ENCODE measurements at regions not wholly inside any gene's neighbourhood (a gene's known extent, or its start where the extent isn't known, plus 50 kb on each side); places are given as distances from the start of the nearest gene placed in this dataset.

GRCh38 chr1:101162736-101163735 lies 73.8 kb upstream of the S1PR1 start:
- H3K27ac ChIP-seq: no peak overlapping the region
- no peak overlapping the region for H3K9ac ChIP-seq (ENCODE audit: insufficient read length)
- TF ChIP-seq POLR2AphosphoS5 (IDR thresholded peaks at IDR 0.05; ENCODE audit: borderline replicate concordance, low read depth, low read length) (no peak), FOXP2 (optimal IDR thresholded peaks at IDR 0.05; ENCODE audit: control extremely low read depth, extremely low read length, insufficient read depth) (no peak)
- no peak overlapping the region for H3K4me3 ChIP-seq
- no peaks in the 10 kb centered on the region for H3K36me3 ChIP-seq (ENCODE audit: insufficient read depth, low read length)
- no peak for DNase-seq (ENCODE audit: low read depth, low spot score)
- no peaks in the 10 kb centered on the region for H3K9me3 ChIP-seq (ENCODE audit: low read depth, low read length)

GRCh38 chr1:101162300-101162699 lies 74.5 kb upstream of the S1PR1 start:
- no peak overlapping the region for H3K9ac ChIP-seq (ENCODE audit: insufficient read length)
- H3K27ac ChIP-seq: no peak overlapping the region
- TF ChIP-seq EZH2 (IDR thresholded peaks at IDR 0.05) (no peak), POLR2AphosphoS5 (IDR thresholded peaks at IDR 0.05; ENCODE audit: borderline replicate concordance, low read depth, low read length) (no peak), FOXP2 (optimal IDR thresholded peaks at IDR 0.05; ENCODE audit: control extremely low read depth, extremely low read length, insufficient read depth) (no peak)
- no peak for DNase-seq (ENCODE audit: low read depth, low spot score)
- no peaks in the 10 kb centered on the region for H3K36me3 ChIP-seq (ENCODE audit: insufficient read depth, low read length)
- H3K9me3 ChIP-seq (ENCODE audit: low read depth, low read length): no peaks in the 10 kb centered on the region
- H3K4me3 ChIP-seq: no peak overlapping the region

GRCh38 chr1:101161619-101162018 lies 75.2 kb upstream of the S1PR1 start:
- H3K36me3 ChIP-seq (ENCODE audit: insufficient read depth, low read length): no peaks in the 10 kb centered on the region
- no peak for TF ChIP-seq FOXP2 (optimal IDR thresholded peaks at IDR 0.05; ENCODE audit: control extremely low read depth, extremely low read length, insufficient read depth)
- H3K9me3 ChIP-seq (ENCODE audit: low read depth, low read length): no peaks in the 10 kb centered on the region
- no peak overlapping the region for H3K27ac ChIP-seq
- no peak overlapping the region for H3K4me3 ChIP-seq
- DNase-seq (ENCODE audit: low read depth, low spot score): no peak
- no peak overlapping the region for H3K9ac ChIP-seq (ENCODE audit: insufficient read length)

- Histone ChIP-seq H3K36me3 (ENCODE audit: insufficient read depth, low read length) (no peaks in the 10 kb centered on the region), H3K9ac (ENCODE audit: insufficient read length) (no peak overlapping the region), H3K4me3 (no peak overlapping the region), H3K27ac (no peak overlapping the region), H3K9me3 (ENCODE audit: low read depth, low read length) (no peaks in the 10 kb centered on the region)
- TF ChIP-seq FOXP2 (optimal IDR thresholded peaks at IDR 0.05; ENCODE audit: control extremely low read depth, extremely low read length, insufficient read depth): no peak
- no peak for TF ChIP-seq EZH2 (IDR thresholded peaks at IDR 0.05)
- no peak for TF ChIP-seq POLR2AphosphoS5 (IDR thresholded peaks at IDR 0.05; ENCODE audit: borderline replicate concordance, low read depth, low read length)
- DNase-seq (ENCODE audit: low read depth, low spot score): no peak
Observed at GRCh38 chr1:101158424-101158823, 78.4 kb upstream of the S1PR1 start.

- Histone ChIP-seq H3K9ac (ENCODE audit: insufficient read length) (no peak overlapping the region), H3K4me3 (no peak overlapping the region), H3K27ac (no peak overlapping the region), H3K36me3 (ENCODE audit: insufficient read depth, low read length) (no peaks in the 10 kb centered on the region), H3K9me3 (ENCODE audit: low read depth, low read length) (no peaks in the 10 kb centered on the region)
- DNase-seq (ENCODE audit: low read depth, low spot score): no peak
- no peak for TF ChIP-seq FOXP2 (optimal IDR thresholded peaks at IDR 0.05; ENCODE audit: control extremely low read depth, extremely low read length, insufficient read depth)
- no peak for TF ChIP-seq EZH2 (IDR thresholded peaks at IDR 0.05)
- no peak for TF ChIP-seq POLR2AphosphoS5 (IDR thresholded peaks at IDR 0.05; ENCODE audit: borderline replicate concordance, low read depth, low read length)
Observed at GRCh38 chr1:101154547-101154946, 82.3 kb upstream of the S1PR1 start.

GRCh38 chr1:101153692-101154091 lies 83.1 kb upstream of the S1PR1 start:
- Histone ChIP-seq H3K9me3 (ENCODE audit: low read depth, low read length) (no peaks in the 10 kb centered on the region), H3K27ac (no peak overlapping the region), H3K9ac (ENCODE audit: insufficient read length) (no peak overlapping the region), H3K4me3 (no peak overlapping the region), H3K36me3 (ENCODE audit: insufficient read depth, low read length) (no peaks in the 10 kb centered on the region)
- DNase-seq (ENCODE audit: low read depth, low spot score): no peak
- no peak for TF ChIP-seq EZH2 (IDR thresholded peaks at IDR 0.05)
- TF ChIP-seq FOXP2 (optimal IDR thresholded peaks at IDR 0.05; ENCODE audit: control extremely low read depth, extremely low read length, insufficient read depth): no peak
- TF ChIP-seq POLR2AphosphoS5 (IDR thresholded peaks at IDR 0.05; ENCODE audit: borderline replicate concordance, low read depth, low read length): no peak

GRCh38 chr1:101152633-101153032 lies 84.2 kb upstream of the S1PR1 start:
- Histone ChIP-seq H3K36me3 (ENCODE audit: insufficient read depth, low read length) (no peaks in the 10 kb centered on the region), H3K9me3 (ENCODE audit: low read depth, low read length) (no peaks in the 10 kb centered on the region), H3K27ac (no peak overlapping the region), H3K4me3 (no peak overlapping the region), H3K9ac (ENCODE audit: insufficient read length) (no peak overlapping the region)
- no peak for DNase-seq (ENCODE audit: low read depth, low spot score)
- TF ChIP-seq FOXP2 (optimal IDR thresholded peaks at IDR 0.05; ENCODE audit: control extremely low read depth, extremely low read length, insufficient read depth) (no peak), POLR2AphosphoS5 (IDR thresholded peaks at IDR 0.05; ENCODE audit: borderline replicate concordance, low read depth, low read length) (no peak), EZH2 (IDR thresholded peaks at IDR 0.05) (no peak)

GRCh38 chr1:101151286-101151685 lies 85.5 kb upstream of the S1PR1 start:
- Histone ChIP-seq H3K36me3 (ENCODE audit: insufficient read depth, low read length) (no peaks in the 10 kb centered on the region), H3K9ac (ENCODE audit: insufficient read length) (no peak overlapping the region), H3K27ac (no peak overlapping the region), H3K4me3 (no peak overlapping the region), H3K9me3 (ENCODE audit: low read depth, low read length) (no peaks in the 10 kb centered on the region)
- DNase-seq (ENCODE audit: low read depth, low spot score): no peak
- TF ChIP-seq FOXP2 (optimal IDR thresholded peaks at IDR 0.05; ENCODE audit: control extremely low read depth, extremely low read length, insufficient read depth) (no peak), POLR2AphosphoS5 (IDR thresholded peaks at IDR 0.05; ENCODE audit: borderline replicate concordance, low read depth, low read length) (no peak), EZH2 (IDR thresholded peaks at IDR 0.05) (no peak)

Data from SK-N-MC (cell line).